Sigmoid colon (tissue), 6 donors: ENCODE measurements at regions not wholly inside any gene's neighbourhood (a gene's known extent, or its start where the extent isn't known, plus 50 kb on each side); places are given as distances from the start of the nearest gene placed in this dataset.

Experiments
- DNase-seq: peaks from one replicate; pipeline ENCODE4 v3.0.0-alpha.2; 2019
- H3K27ac ChIP-seq, 4 donors: fragments of 200-600 bp; sonication (generic); one replicate each; pipeline ENCODE4 v1.5.1; 2016 to 2019; ENCODE audit warnings: mild to moderate bottlenecking in 1 of 4
- H3K27me3 ChIP-seq, 3 donors: fragments of 200-600 bp; sonication (generic); one replicate each; pipeline ENCODE4 v1.5.1; 2019; ENCODE audit warnings: mild to moderate bottlenecking in 1 of 3
- H3K36me3 ChIP-seq, 4 donors: fragments of 200-600 bp; sonication (generic); one replicate each; pipeline ENCODE4 v1.5.1; 2016 to 2019
- H3K4me1 ChIP-seq, 4 donors: fragments of 200-600 bp; sonication (generic); one replicate each; pipeline ENCODE4 v1.5.1; 2017 to 2019
- H3K4me3 ChIP-seq, 4 donors: fragments of 200-600 bp; sonication (generic); one replicate each; pipeline ENCODE4 v1.5.1; 2017 to 2019; ENCODE audit warnings: mild to moderate bottlenecking in 2 of 4, moderate library complexity in 1 of 4
- H3K9me3 ChIP-seq, 4 donors: fragments of 200-600 bp in 3 of 4; sonication (generic) in 3 of 4; one replicate each; pipeline versions ENCODE4 v1.5.1 to v1.6.1; 2013 to 2019
- EP300 ChIP-seq, 4 donors: sonication (generic); formaldehyde crosslinking; IDR thresholded peaks; one replicate each; pipeline ENCODE4 v1.6.1; 2017; ENCODE audit warnings: antibody characterized with exemption in 4 of 4
- POLR2A ChIP-seq, 2 donors: fragments of 450-650 bp; IDR thresholded peaks; one replicate each; pipeline ENCODE4 v1.6.1; 2016; ENCODE audit warnings: antibody characterized with exemption in 2 of 2, mild to moderate bottlenecking in 2 of 2, moderate library complexity in 2 of 2
- POLR2AphosphoS5 ChIP-seq, 4 donors: sonication (generic); formaldehyde crosslinking; IDR thresholded peaks; one replicate each; pipeline ENCODE4 v1.6.1; 2017; ENCODE audit warnings: antibody characterized with exemption in 4 of 4
- WGBS, 2 donors: extraction: QIAGEN DNeasy Blood & Tissue Kit; methylation state at CpG; one replicate each; pipeline ENCODE4 v1.1.7; 2013; 5-methylcytosine and 5-hydroxymethylcytosine counted together
- intact Hi-C: fragments of 100-400 bp; cut with DNase I; formaldehyde crosslinking; loops from one replicate; pipeline ENCODE4 v1.15.1; 2023
- TF ChIP-seq, protein P1 (sequence below), 4 experiments: fragments of 450-650 bp in 3 of 4; fragments of 200-600 bp in 1 of 4; IDR thresholded peaks; one replicate each; pipeline ENCODE4 v1.5.1; 2016 to 2019; ENCODE audit warnings: antibody characterized with exemption in 4 of 4, mild to moderate bottlenecking in 3 of 4, moderate library complexity in 2 of 4
- donor health status: healthy with polysubstance abuse.
- donor health status: healthy.

GRCh38 chr12:14194572-14194971 lies 170.9 kb upstream of the ATF7IP start:
- DNase-seq: no peak
- H3K4me1 ChIP-seq: no peaks in the 10 kb centered on the region
- no peak for TF ChIP-seq POLR2A (IDR thresholded peaks at IDR 0.05)
- no peak for TF ChIP-seq EP300 (IDR thresholded peaks at IDR 0.05)
- TF ChIP-seq POLR2AphosphoS5 (IDR thresholded peaks at IDR 0.05): no peak
- TF ChIP-seq, protein P1, sequence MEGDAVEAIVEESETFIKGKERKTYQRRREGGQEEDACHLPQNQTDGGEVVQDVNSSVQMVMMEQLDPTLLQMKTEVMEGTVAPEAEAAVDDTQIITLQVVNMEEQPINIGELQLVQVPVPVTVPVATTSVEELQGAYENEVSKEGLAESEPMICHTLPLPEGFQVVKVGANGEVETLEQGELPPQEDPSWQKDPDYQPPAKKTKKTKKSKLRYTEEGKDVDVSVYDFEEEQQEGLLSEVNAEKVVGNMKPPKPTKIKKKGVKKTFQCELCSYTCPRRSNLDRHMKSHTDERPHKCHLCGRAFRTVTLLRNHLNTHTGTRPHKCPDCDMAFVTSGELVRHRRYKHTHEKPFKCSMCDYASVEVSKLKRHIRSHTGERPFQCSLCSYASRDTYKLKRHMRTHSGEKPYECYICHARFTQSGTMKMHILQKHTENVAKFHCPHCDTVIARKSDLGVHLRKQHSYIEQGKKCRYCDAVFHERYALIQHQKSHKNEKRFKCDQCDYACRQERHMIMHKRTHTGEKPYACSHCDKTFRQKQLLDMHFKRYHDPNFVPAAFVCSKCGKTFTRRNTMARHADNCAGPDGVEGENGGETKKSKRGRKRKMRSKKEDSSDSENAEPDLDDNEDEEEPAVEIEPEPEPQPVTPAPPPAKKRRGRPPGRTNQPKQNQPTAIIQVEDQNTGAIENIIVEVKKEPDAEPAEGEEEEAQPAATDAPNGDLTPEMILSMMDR (IDR thresholded peaks at IDR 0.05): no peak
- no peak overlapping the region for H3K27ac ChIP-seq
- H3K4me3 ChIP-seq: no peak overlapping the region
- H3K27me3 ChIP-seq: no peaks in the 10 kb centered on the region
- 93 to 96% methylated on average over 11 of the region's 11 CpGs for WGBS, 2 donors
- intact Hi-C loops: no loop called here
- H3K9me3 ChIP-seq: no peaks in the 10 kb centered on the region
- H3K36me3 ChIP-seq: no peaks in the 10 kb centered on the region

- no peak overlapping the region for H3K4me3 ChIP-seq
- no peaks in the 10 kb centered on the region for H3K36me3 ChIP-seq
- intact Hi-C loops: no loop called here
- no peaks in the 10 kb centered on the region for H3K4me1 ChIP-seq
- WGBS, 2 donors: 90 to 92% methylated on average over 4 of the region's 4 CpGs
- H3K9me3 ChIP-seq: no peaks in the 10 kb centered on the region
- no peak for DNase-seq
- H3K27me3 ChIP-seq: no peaks in the 10 kb centered on the region
- no peak overlapping the region for H3K27ac ChIP-seq
- no peak for TF ChIP-seq POLR2A (IDR thresholded peaks at IDR 0.05)
- TF ChIP-seq, protein P1 (IDR thresholded peaks at IDR 0.05): no peak
- TF ChIP-seq POLR2AphosphoS5 (IDR thresholded peaks at IDR 0.05): no peak
- no peak for TF ChIP-seq EP300 (IDR thresholded peaks at IDR 0.05)
These were observed 165.9 kb upstream of the ATF7IP start for GRCh38 chr12:14199455-14200198.

GRCh38 chr12:14200598-14200997 lies 164.9 kb upstream of the ATF7IP start:
- TF ChIP-seq EP300 (IDR thresholded peaks at IDR 0.05): no peak
- no peak for TF ChIP-seq POLR2AphosphoS5 (IDR thresholded peaks at IDR 0.05)
- TF ChIP-seq, protein P1 (IDR thresholded peaks at IDR 0.05): no peak
- no peak for TF ChIP-seq POLR2A (IDR thresholded peaks at IDR 0.05)
- no peaks in the 10 kb centered on the region for H3K9me3 ChIP-seq
- H3K27me3 ChIP-seq: no peaks in the 10 kb centered on the region
- H3K4me3 ChIP-seq: no peak overlapping the region
- no peaks in the 10 kb centered on the region for H3K4me1 ChIP-seq
- DNase-seq: no peak
- intact Hi-C loops: no loop called here
- H3K27ac ChIP-seq: no peak overlapping the region
- WGBS, 2 donors: 92 to 95% methylated on average over 2 of the region's 2 CpGs
- no peaks in the 10 kb centered on the region for H3K36me3 ChIP-seq

DNA sequence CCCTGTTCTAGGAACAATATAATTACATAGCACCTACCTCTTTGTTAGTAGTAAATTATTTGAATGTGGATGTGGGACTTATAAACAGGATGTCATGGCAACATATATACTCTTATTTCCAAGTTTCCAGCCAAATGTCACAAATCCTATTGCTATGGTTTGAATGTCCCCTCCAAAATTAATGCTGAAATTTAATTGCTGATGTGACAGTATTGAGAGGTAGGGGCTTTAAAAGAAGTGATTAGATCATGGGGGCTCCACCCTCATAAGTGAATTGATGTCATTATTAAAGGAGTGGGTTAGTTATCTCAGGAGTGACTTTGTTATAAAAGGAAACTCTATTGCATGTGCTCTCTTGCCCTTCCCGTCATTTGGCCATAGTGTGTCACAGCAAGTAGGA lies 164.2 kb upstream of the ATF7IP start:
- H3K36me3 ChIP-seq: no peaks in the 10 kb centered on the region
- intact Hi-C loops: no loop called here

More for the DNA sequence above, 164.2 kb upstream of the ATF7IP start:
- no peak for DNase-seq
- H3K27ac ChIP-seq: no peak overlapping the region
- TF ChIP-seq EP300 (IDR thresholded peaks at IDR 0.05) (no peak), POLR2A (IDR thresholded peaks at IDR 0.05) (no peak), POLR2AphosphoS5 (IDR thresholded peaks at IDR 0.05) (no peak)
- TF ChIP-seq, protein P1 (IDR thresholded peaks at IDR 0.05): no peak
- 96 to 98% methylated on average over 1 of the region's 1 CpG for WGBS, 2 donors
- no peaks in the 10 kb centered on the region for H3K4me1 ChIP-seq
- no peaks in the 10 kb centered on the region for H3K9me3 ChIP-seq
- H3K27me3 ChIP-seq: no peaks in the 10 kb centered on the region
- no peak overlapping the region for H3K4me3 ChIP-seq
